ENCODE measurements at regions not wholly inside any gene's neighbourhood (a gene's known extent, or its start where the extent isn't known, plus 50 kb on each side); places are given as distances from the start of the nearest gene placed in this dataset.

- TF ChIP-seq CTCF (IDR thresholded peaks at IDR 0.05) (no peak), POLR2A (IDR thresholded peaks at IDR 0.05) (no peak)
Observed at GRCh38 chr4:84050015-84050414, 449.1 kb downstream of the NKX6-1 start.
